HuH-7 (cell line): ENCODE measurements at regions not wholly inside any gene's neighbourhood (a gene's known extent, or its start where the extent isn't known, plus 50 kb on each side); places are given as distances from the start of the nearest gene placed in this dataset.

Source experiments
- DNase-seq: peaks from one replicate; pipeline ENCODE4 v3.0.0; 2011; ENCODE audit warnings: low spot score

GRCh38 chr12:105706321-105706972, 376.0 kb downstream of the C12orf75 start:
- DNase-seq = no peak

- no peak for DNase-seq
Observed at GRCh38 chr12:105706973-105707334, 376.5 kb downstream of the C12orf75 start.

- no peak for DNase-seq
Observed at GRCh38 chr12:105713606-105714305, 383.3 kb downstream of the C12orf75 start.

GRCh38 chr12:105716621-105717020, 386.1 kb downstream of the C12orf75 start:
- no peak for DNase-seq

GRCh38 chr12:105721051-105721825, 390.7 kb downstream of the C12orf75 start:
- DNase-seq = no peak

GRCh38 chr12:105721891-105722290, 391.4 kb downstream of the C12orf75 start:
- no peak for DNase-seq

GRCh38 chr12:105723066-105723465, 392.6 kb downstream of the C12orf75 start:
- DNase-seq = no peak

- no peak for DNase-seq
Observed at GRCh38 chr12:105723494-105723893, 393.0 kb downstream of the C12orf75 start.

- DNase-seq = no peak
Observed at GRCh38 chr12:105724641-105725040, 394.1 kb downstream of the C12orf75 start.

GRCh38 chr12:105725054-105725453, 394.6 kb downstream of the C12orf75 start:
- DNase-seq = no peak

- no peak for DNase-seq
Observed at GRCh38 chr12:105729181-105729771, 398.8 kb downstream of the C12orf75 start.

- no peak for DNase-seq
Observed at GRCh38 chr12:105729926-105730325, 399.4 kb downstream of the C12orf75 start.

- DNase-seq = no peak
Observed at GRCh38 chr12:105733579-105733978, 403.1 kb downstream of the C12orf75 start.

- no peak for DNase-seq
Observed at GRCh38 chr12:105736498-105736897, 402.3 kb downstream of the NUAK1 start.

- DNase-seq = no peak
Observed at GRCh38 chr12:105738051-105738450, 400.7 kb downstream of the NUAK1 start.

GRCh38 chr12:105740369-105740768, 398.4 kb downstream of the NUAK1 start:
- DNase-seq = no peak

GRCh38 chr12:105740970-105741725, 397.6 kb downstream of the NUAK1 start:
- DNase-seq = no peak

- no peak for DNase-seq
Observed at GRCh38 chr12:105741786-105742566, 396.8 kb downstream of the NUAK1 start.

GRCh38 chr12:105742567-105742874, 396.2 kb downstream of the NUAK1 start:
- no peak for DNase-seq

GRCh38 chr12:105744371-105745058, 394.2 kb downstream of the NUAK1 start:
- DNase-seq = no peak

GRCh38 chr12:105745811-105746210, 392.9 kb downstream of the NUAK1 start:
- DNase-seq = no peak
